ENCODE measurements at regions not wholly inside any gene's neighbourhood (a gene's known extent, or its start where the extent isn't known, plus 50 kb on each side); places are given as distances from the start of the nearest gene placed in this dataset.

- H3K4me2 ChIP-seq = no peak overlapping the region
- H2AFZ ChIP-seq = peak overlapping the region; percentile 69
- Mint-ChIP-seq H3K36me3 (ENCODE audit: low read depth) (no peaks in the 10 kb centered on the region), H3K4me1 (no peaks in the 10 kb centered on the region; the same call in 2 of the 3 replicates), H3K27ac (no peak overlapping the region), H3K4me3 (no peak overlapping the region), H3K27me3 (ENCODE audit: insufficient read depth, low read depth, poor library complexity) (peaks cover 3% of the 10 kb centered on the region), H3K9me3 (no peaks in the 10 kb centered on the region)
- no peaks in the 10 kb centered on the region for H4K20me1 ChIP-seq (replicated peaks; ENCODE audit: insufficient read depth)
- ATAC-seq (no peak), DNase-seq (ENCODE audit: low spot score) (no peak)
- H3F3A ChIP-seq (replicated peaks; ENCODE audit: low read depth) = no peaks in the 10 kb centered on the region
- no peaks in the 10 kb centered on the region for H3K36me3 ChIP-seq (ENCODE audit: insufficient read depth)
- TF ChIP-seq ZNF114 (CRISPR knock-in tag; IDR thresholded peaks at IDR 0.05) (no peak), ZNF331 (CRISPR knock-in tag; IDR thresholded peaks at IDR 0.05; ENCODE audit: low read depth) (no peak), STAT1 (IDR thresholded peaks at IDR 0.05; ENCODE audit: unreplicated experiment) (no peak), POLR2AphosphoS5 (IDR thresholded peaks at IDR 0.05; ENCODE audit: low read depth) (no peak), EZH2phosphoT487 (IDR thresholded peaks at IDR 0.05; ENCODE audit: unreplicated experiment) (no peak), CTCF (conservative IDR thresholded peaks at IDR 0.05; ENCODE audit: low read depth in 2 of 2) (no peak)
- H3K4me3 ChIP-seq = no peak overlapping the region
- no peak overlapping the region for H3K27ac ChIP-seq (ENCODE audit: low read depth)
- H3K27me3 ChIP-seq (ENCODE audit: insufficient read depth) = no peaks in the 10 kb centered on the region
- no peaks in the 10 kb centered on the region for H3K4me1 ChIP-seq (ENCODE audit: insufficient read depth)
- no peaks in the 10 kb centered on the region; the same call in 1 of the 2 replicates for H3K9me2 ChIP-seq (ENCODE audit: insufficient read depth)
- no peaks in the 10 kb centered on the region for H3K79me2 ChIP-seq (replicated peaks; ENCODE audit: insufficient read depth)
Measured at GRCh38 chr6:6865611-6866010, 242.2 kb upstream of the RREB1 start.

- no peak for DNase-seq (ENCODE audit: low spot score)
- H3K79me2 ChIP-seq (replicated peaks; ENCODE audit: insufficient read depth) = no peaks in the 10 kb centered on the region
- Mint-ChIP-seq H3K27ac (no peak overlapping the region), H3K4me3 (no peak overlapping the region), H3K36me3 (ENCODE audit: low read depth) (no peaks in the 10 kb centered on the region), H3K9me3 (no peaks in the 10 kb centered on the region), H3K4me1 (no peaks in the 10 kb centered on the region; the same call in 2 of the 3 replicates), H3K27me3 (ENCODE audit: insufficient read depth, low read depth, poor library complexity) (peaks cover 3% of the 10 kb centered on the region)
- TF ChIP-seq JUNB (IDR thresholded peaks at IDR 0.05; ENCODE audit: unreplicated experiment) = no peak
- no peak for TF ChIP-seq EZH2 (IDR thresholded peaks at IDR 0.05; ENCODE audit: low read depth, unreplicated experiment)
- no peak for TF ChIP-seq NANOG (IDR thresholded peaks at IDR 0.05; ENCODE audit: borderline replicate concordance)
- H3K4me1 ChIP-seq (ENCODE audit: insufficient read depth) = no peaks in the 10 kb centered on the region
- no peak for ATAC-seq
- no peaks in the 10 kb centered on the region for H3K36me3 ChIP-seq (ENCODE audit: insufficient read depth)
- no peak overlapping the region for H3K4me2 ChIP-seq
- H3K4me3 ChIP-seq = no peak overlapping the region
- H2AFZ ChIP-seq = no peak overlapping the region
- H4K20me1 ChIP-seq (replicated peaks; ENCODE audit: insufficient read depth) = no peaks in the 10 kb centered on the region
- no peak overlapping the region for H3K27ac ChIP-seq (ENCODE audit: low read depth)
- no peaks in the 10 kb centered on the region for H3K27me3 ChIP-seq (ENCODE audit: insufficient read depth)
- no peaks in the 10 kb centered on the region; the same call in 1 of the 2 replicates for H3K9me2 ChIP-seq (ENCODE audit: insufficient read depth)
- H3F3A ChIP-seq (replicated peaks; ENCODE audit: low read depth) = no peaks in the 10 kb centered on the region
Measured at GRCh38 chr6:6866656-6867403, 240.9 kb upstream of the RREB1 start.

- H3K36me3 ChIP-seq (ENCODE audit: insufficient read depth) = no peaks in the 10 kb centered on the region
- H3K27me3 ChIP-seq (ENCODE audit: insufficient read depth) = no peaks in the 10 kb centered on the region
- H3K9me2 ChIP-seq (ENCODE audit: insufficient read depth) = no peaks in the 10 kb centered on the region; the same call in 1 of the 2 replicates
- no peak overlapping the region for H3K4me3 Mint-ChIP-seq
- H3K4me1 ChIP-seq (ENCODE audit: insufficient read depth) = no peaks in the 10 kb centered on the region
- H3F3A ChIP-seq (replicated peaks; ENCODE audit: low read depth) = no peaks in the 10 kb centered on the region
- DNase-seq (ENCODE audit: low spot score) (no peak), ATAC-seq (no peak)
- H3K27me3 Mint-ChIP-seq (ENCODE audit: insufficient read depth, low read depth, poor library complexity) = peaks cover 3% of the 10 kb centered on the region
- no peak overlapping the region for H3K4me3 ChIP-seq
- no peaks in the 10 kb centered on the region for H4K20me1 ChIP-seq (replicated peaks; ENCODE audit: insufficient read depth)
- no peak overlapping the region for H2AFZ ChIP-seq
- peaks cover under 1% of the 10 kb centered on the region; the same call in 2 of the 3 replicates for H3K4me1 Mint-ChIP-seq
- H3K27ac Mint-ChIP-seq = no peak overlapping the region
- no peak overlapping the region for H3K27ac ChIP-seq (ENCODE audit: low read depth)
- no peaks in the 10 kb centered on the region for H3K36me3 Mint-ChIP-seq (ENCODE audit: low read depth)
- H3K79me2 ChIP-seq (replicated peaks; ENCODE audit: insufficient read depth) = no peaks in the 10 kb centered on the region
- H3K9me3 Mint-ChIP-seq = no peaks in the 10 kb centered on the region
- no peak overlapping the region for H3K4me2 ChIP-seq
- TF ChIP-seq ZNF114 (CRISPR knock-in tag; IDR thresholded peaks at IDR 0.05) = no peak
- TF ChIP-seq STAT1 (IDR thresholded peaks at IDR 0.05; ENCODE audit: unreplicated experiment) = no peak
Measured at GRCh38 chr6:6867404-6867799, 240.4 kb upstream of the RREB1 start.
